Mesothelial cell of epicardium (in vitro differentiated cells): ENCODE measurements at regions not wholly inside any gene's neighbourhood (a gene's known extent, or its start where the extent isn't known, plus 50 kb on each side); places are given as distances from the start of the nearest gene placed in this dataset.

Source experiments
- DNase-seq, 2 experiments: peaks; one replicate each; pipeline ENCODE4 v3.0.0; 2021; ENCODE audit warnings: low spot score in 2 of 2; ENCODE audit not compliant: unreplicated experiment in 2 of 2
- H3K27ac Mint-ChIP-seq: 2 replicates; pipeline ENCODE4 v1.8.0; 2021; ENCODE audit warnings: mixed read lengths
- H3K27me3 Mint-ChIP-seq: 2 replicates; pipeline ENCODE4 v1.8.0; 2021; ENCODE audit warnings: low read depth, mixed read lengths
- H3K36me3 Mint-ChIP-seq: 2 replicates; pipeline ENCODE4 v1.8.0; 2021; ENCODE audit warnings: mixed read lengths
- H3K4me1 Mint-ChIP-seq: 2 replicates; pipeline ENCODE4 v1.8.0; 2021; ENCODE audit warnings: mixed read lengths
- H3K4me3 Mint-ChIP-seq: 2 replicates; pipeline ENCODE4 v1.8.0; 2021; ENCODE audit warnings: mild to moderate bottlenecking, moderate library complexity, mixed read lengths
- H3K9me3 Mint-ChIP-seq: 2 replicates; pipeline ENCODE4 v1.8.0; 2021; ENCODE audit warnings: mixed read lengths
- CTCF ChIP-seq: fragments of 200-600 bp; sonication (generic); IDR thresholded peaks from one replicate; pipeline ENCODE4 v1.5.0; 2021; ENCODE audit warnings: antibody characterized with exemption; ENCODE audit not compliant: unreplicated experiment

GRCh38 chr10:78513986-78514385 lies 480.3 kb downstream of the RPS24 start:
- Mint-ChIP-seq H3K36me3 (no peaks in the 10 kb centered on the region), H3K4me3 (no peak overlapping the region), H3K27me3 (no peaks in the 10 kb centered on the region), H3K4me1 (peaks cover 28% of the 10 kb centered on the region), H3K9me3 (no peaks in the 10 kb centered on the region), H3K27ac (no peak overlapping the region)
- TF ChIP-seq CTCF, result no peak
- DNase-seq, result no peak

- Mint-ChIP-seq H3K27ac (no peak overlapping the region), H3K27me3 (no peaks in the 10 kb centered on the region), H3K4me1 (peaks cover 25% of the 10 kb centered on the region), H3K36me3 (no peaks in the 10 kb centered on the region), H3K9me3 (no peaks in the 10 kb centered on the region), H3K4me3 (no peak overlapping the region)
- no peak for TF ChIP-seq CTCF
- no peak for DNase-seq
Measured at GRCh38 chr10:78514459-78514858, 480.8 kb downstream of the RPS24 start.

GRCh38 chr10:78515038-78515872 lies 481.6 kb downstream of the RPS24 start:
- Mint-ChIP-seq H3K4me3 (no peak overlapping the region), H3K4me1 (peaks cover 23% of the 10 kb centered on the region), H3K9me3 (no peaks in the 10 kb centered on the region), H3K27ac (no peak overlapping the region), H3K36me3 (no peaks in the 10 kb centered on the region), H3K27me3 (no peaks in the 10 kb centered on the region)
- no peak for DNase-seq
- TF ChIP-seq CTCF, result no peak

- peaks cover 24% of the 10 kb centered on the region for H3K4me1 Mint-ChIP-seq
- no peak for TF ChIP-seq CTCF
Measured at GRCh38 chr10:78515873-78516153, 482.1 kb downstream of the RPS24 start.

GRCh38 chr10:78516236-78516635 lies 482.6 kb downstream of the RPS24 start:
- peaks cover 24% of the 10 kb centered on the region for H3K4me1 Mint-ChIP-seq
- no peak overlapping the region for H3K27ac Mint-ChIP-seq
- TF ChIP-seq CTCF, result no peak
- no peaks in the 10 kb centered on the region for H3K9me3 Mint-ChIP-seq
- no peak for DNase-seq
- no peaks in the 10 kb centered on the region for H3K27me3 Mint-ChIP-seq
- H3K4me3 Mint-ChIP-seq, result no peak overlapping the region
- H3K36me3 Mint-ChIP-seq, result no peaks in the 10 kb centered on the region

More at GRCh38 chr10:78515873-78516153, 482.1 kb downstream of the RPS24 start:
- Mint-ChIP-seq H3K9me3 (no peaks in the 10 kb centered on the region), H3K27me3 (no peaks in the 10 kb centered on the region), H3K4me3 (no peak overlapping the region), H3K27ac (no peak overlapping the region), H3K36me3 (no peaks in the 10 kb centered on the region)
- no peak for DNase-seq
